PC-3 (cell line): ENCODE measurements at regions not wholly inside any gene's neighbourhood (a gene's known extent, or its start where the extent isn't known, plus 50 kb on each side); places are given as distances from the start of the nearest gene placed in this dataset.

ENCODE experiments used
- ATAC-seq: fragments of 200-7000 bp; cut with Tn5 transposase; 2 replicates; pipeline ENCODE4 v1.9.1; 2020; ENCODE audit warnings: mild to moderate bottlenecking, moderate library complexity
- BruUV-seq: library from RNA; stranded (reverse); fragments of 400-500 nt; replicated peaks from 2 replicates; lab custom pipeline; 2021; lab: Mats Ljungman, UMichigan
- CTCF ChIA-PET: fragments of 300-600 bp; sonication (Branson Sonifier 250); formaldehyde crosslinking; loops from one replicate; lab custom pipeline; 2022; ENCODE audit warnings: antibody characterized with exemption; lab: Charles Lee
- POLR2A ChIA-PET: fragments of 300-600 bp; sonication (Branson Sonifier 250); formaldehyde crosslinking; loops from one replicate; lab custom pipeline; 2022; ENCODE audit warnings: antibody characterized with exemption; ENCODE audit not compliant: unreplicated experiment; lab: Charles Lee
- DNase-seq: peaks from one replicate; pipeline ENCODE4 v3.0.0-alpha.2; 2015
- H2AFZ ChIP-seq: fragments of 300-600 bp; sonication (generic); 2 replicates; pipeline ENCODE4 v1.6.0; 2016; ENCODE audit warnings: antibody characterized with exemption, low read length
- H3F3A ChIP-seq: fragments of 300-600 bp; sonication (generic); one replicate; pipeline ENCODE4 v1.6.0; 2017; ENCODE audit warnings: antibody characterized with exemption, low read length, control low read depth, mild to moderate bottlenecking; ENCODE audit not compliant: unreplicated experiment
- H3K27ac ChIP-seq: fragments of 300-600 bp; sonication (generic); 2 replicates; pipeline ENCODE4 v1.5.1; 2016; ENCODE audit warnings: mild to moderate bottlenecking, low read length
- H3K27me3 ChIP-seq: fragments of 300-600 bp; sonication (generic); 2 replicates; pipeline ENCODE4 v1.6.1; 2016; ENCODE audit warnings: low read length, mixed read lengths
- H3K36me3 ChIP-seq: fragments of 300-600 bp; sonication (generic); 2 replicates; pipeline ENCODE4 v1.6.1; 2016; ENCODE audit warnings: low read depth, mixed run types, low read length, mixed read lengths
- H3K4me1 ChIP-seq: fragments of 300-600 bp; sonication (generic); 2 replicates; pipeline ENCODE4 v1.5.1; 2016; ENCODE audit warnings: low read length; ENCODE audit not compliant: insufficient read depth
- H3K4me2 ChIP-seq: fragments of 300-600 bp; sonication (generic); 2 replicates; pipeline ENCODE4 v1.6.0; 2016; ENCODE audit warnings: low read length
- H3K4me3 ChIP-seq: fragments of 300-600 bp; sonication (generic); 2 replicates; pipeline ENCODE4 v1.5.1; 2016; ENCODE audit warnings: mild to moderate bottlenecking, low read length, mixed read lengths
- H3K79me2 ChIP-seq: fragments of 300-600 bp; sonication (generic); 2 replicates; pipeline ENCODE4 v1.6.1; 2017; ENCODE audit warnings: low read length, mixed read lengths
- H3K9ac ChIP-seq: fragments of 300-600 bp; sonication (generic); 2 replicates; pipeline ENCODE4 v1.6.0; 2016; ENCODE audit warnings: mild to moderate bottlenecking, low read length
- H3K9me2 ChIP-seq: fragments of 300-600 bp; sonication (generic); replicated peaks from 2 replicates; pipeline ENCODE4 v1.6.1; 2016; ENCODE audit warnings: mixed run types, low read length, mixed read lengths
- H3K9me3 ChIP-seq: fragments of 300-600 bp; sonication (generic); 2 replicates; pipeline ENCODE4 v1.6.1; 2016; ENCODE audit warnings: low read length, mixed read lengths
- H4K20me1 ChIP-seq: fragments of 300-600 bp; sonication (generic); 2 replicates; pipeline ENCODE4 v1.6.1; 2016; ENCODE audit warnings: low read length, mixed read lengths
- EZH2 ChIP-seq: fragments of 300-600 bp; sonication (generic); IDR thresholded peaks from one replicate; pipeline ENCODE4 v1.6.1; 2017; ENCODE audit warnings: antibody characterized with exemption, mild to moderate bottlenecking, low read length; ENCODE audit not compliant: unreplicated experiment
- EZH2phosphoT487 ChIP-seq: fragments of 300-600 bp; sonication (generic); IDR thresholded peaks from 2 replicates; pipeline ENCODE4 v1.6.1; 2018; ENCODE audit warnings: mild to moderate bottlenecking, antibody characterized with exemption, low read length, borderline replicate concordance
- intact Hi-C: fragments of 100-400 bp; cut with micrococcal nuclease; formaldehyde crosslinking; loops from 2 replicates; pipeline ENCODE4 v1.9.0; 2023
- TF ChIP-seq, protein P1 (sequence below): fragments of 300-600 bp; sonication (generic); conservative IDR thresholded peaks from 2 replicates; pipeline ENCODE4 v1.5.1; 2017; ENCODE audit warnings: antibody characterized with exemption, low read depth, mild to moderate bottlenecking, low read length

DNA sequence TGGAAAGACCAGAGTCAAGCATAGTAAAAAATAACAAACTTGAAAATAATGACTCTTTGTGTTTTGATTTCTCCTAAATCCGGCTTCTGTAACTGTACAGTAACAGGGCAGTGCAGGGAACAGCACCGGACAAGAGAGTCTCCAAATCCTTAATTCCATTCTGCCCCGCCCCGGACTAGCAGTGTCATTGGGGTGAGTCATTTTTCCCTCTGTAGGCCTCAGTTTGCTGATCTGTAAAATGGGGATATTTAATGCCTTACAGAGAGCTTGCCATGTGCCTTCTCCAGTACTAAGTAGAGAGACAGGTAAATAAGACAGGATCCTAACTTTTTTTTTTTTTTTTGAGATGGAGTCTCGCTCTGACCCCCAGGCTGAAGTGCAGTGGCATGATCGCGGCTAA is 83.6 kb upstream of the TBC1D3K start:
- Histone ChIP-seq H3F3A (no peaks in the 10 kb centered on the region), H3K27ac (no peak overlapping the region), H3K9me2 (no peaks in the 10 kb centered on the region), H3K4me3 (no peak overlapping the region), H4K20me1 (no peaks in the 10 kb centered on the region), H3K9ac (no peak overlapping the region), H3K79me2 (no peaks in the 10 kb centered on the region), H3K4me2 (no peak overlapping the region), H3K9me3 (no peaks in the 10 kb centered on the region), H3K27me3 (no peaks in the 10 kb centered on the region), H3K36me3 (no peaks in the 10 kb centered on the region), H3K4me1 (no peaks in the 10 kb centered on the region), H2AFZ (no peak overlapping the region)
- TF ChIP-seq, protein P1, sequence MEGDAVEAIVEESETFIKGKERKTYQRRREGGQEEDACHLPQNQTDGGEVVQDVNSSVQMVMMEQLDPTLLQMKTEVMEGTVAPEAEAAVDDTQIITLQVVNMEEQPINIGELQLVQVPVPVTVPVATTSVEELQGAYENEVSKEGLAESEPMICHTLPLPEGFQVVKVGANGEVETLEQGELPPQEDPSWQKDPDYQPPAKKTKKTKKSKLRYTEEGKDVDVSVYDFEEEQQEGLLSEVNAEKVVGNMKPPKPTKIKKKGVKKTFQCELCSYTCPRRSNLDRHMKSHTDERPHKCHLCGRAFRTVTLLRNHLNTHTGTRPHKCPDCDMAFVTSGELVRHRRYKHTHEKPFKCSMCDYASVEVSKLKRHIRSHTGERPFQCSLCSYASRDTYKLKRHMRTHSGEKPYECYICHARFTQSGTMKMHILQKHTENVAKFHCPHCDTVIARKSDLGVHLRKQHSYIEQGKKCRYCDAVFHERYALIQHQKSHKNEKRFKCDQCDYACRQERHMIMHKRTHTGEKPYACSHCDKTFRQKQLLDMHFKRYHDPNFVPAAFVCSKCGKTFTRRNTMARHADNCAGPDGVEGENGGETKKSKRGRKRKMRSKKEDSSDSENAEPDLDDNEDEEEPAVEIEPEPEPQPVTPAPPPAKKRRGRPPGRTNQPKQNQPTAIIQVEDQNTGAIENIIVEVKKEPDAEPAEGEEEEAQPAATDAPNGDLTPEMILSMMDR, result no peak
- TF ChIP-seq EZH2phosphoT487 (no peak), EZH2 (no peak)
- no TSS peak for BruUV-seq
- DNase-seq (no peak), ATAC-seq (no peak)
- intact Hi-C loops, result no loop called here
- CTCF ChIA-PET, result no interaction called here
- POLR2A ChIA-PET, result no interaction called here

DNA sequence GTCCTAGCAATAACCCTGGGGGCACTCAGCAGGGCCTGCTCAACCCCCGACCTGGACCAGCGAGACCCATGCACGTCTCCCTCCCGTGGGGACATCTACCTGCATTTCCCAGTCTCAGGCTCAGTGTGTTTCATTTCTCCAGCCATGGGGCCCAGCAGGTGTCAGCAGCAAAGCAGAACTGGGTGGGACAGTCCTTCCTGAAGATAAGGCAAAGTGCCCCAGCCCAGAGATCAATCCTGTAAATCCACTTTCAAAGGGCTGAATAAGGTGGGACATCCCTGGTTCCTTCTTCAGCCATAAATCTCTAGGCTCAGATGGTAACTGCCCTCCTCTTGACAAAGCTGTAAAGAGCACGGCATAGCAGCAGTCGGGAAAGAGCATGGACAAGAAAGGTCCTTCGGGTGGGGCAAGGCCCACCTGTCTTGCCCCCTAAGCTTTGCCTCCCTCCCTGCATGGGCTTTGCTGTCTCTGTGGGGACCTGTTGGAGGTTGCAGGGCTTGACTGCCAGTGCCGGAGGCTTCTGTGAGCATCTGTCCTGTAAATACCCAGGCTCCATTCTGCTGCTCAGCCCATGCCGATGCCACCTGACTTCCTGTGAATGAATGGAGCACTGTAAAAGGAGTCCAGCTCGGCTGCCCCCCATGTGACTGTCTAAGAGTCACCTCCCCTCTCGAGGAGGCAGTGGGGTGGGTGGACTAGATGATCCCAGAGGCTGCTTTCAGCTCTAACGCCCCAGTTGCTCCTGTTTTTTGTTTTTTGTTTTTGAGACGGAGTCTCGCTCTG is 84.8 kb upstream of the TBC1D3K start:
- no peak for ATAC-seq
- H3K27ac ChIP-seq, result no peak overlapping the region
- no peaks in the 10 kb centered on the region for H3K79me2 ChIP-seq
- no peaks in the 10 kb centered on the region for H3K9me3 ChIP-seq
- no peaks in the 10 kb centered on the region for H4K20me1 ChIP-seq
- no peak overlapping the region for H2AFZ ChIP-seq
- ChIA-PET CTCF (no interaction called here), POLR2A (no interaction called here)
- no peaks in the 10 kb centered on the region for H3K9me2 ChIP-seq
- H3K4me2 ChIP-seq, result no peak overlapping the region
- DNase-seq, result no peak
- H3K27me3 ChIP-seq, result 0 out of 2 replicates have a peak, but pooled peaks cover 2% of the 10 kb centered on the region
- intact Hi-C loops, result no loop called here
- TF ChIP-seq EZH2 (no peak), EZH2phosphoT487 (no peak)
- TF ChIP-seq, protein P1, result no peak
- no peaks in the 10 kb centered on the region for H3F3A ChIP-seq
- H3K9ac ChIP-seq, result no peak overlapping the region
- H3K4me1 ChIP-seq, result no peaks in the 10 kb centered on the region
- H3K36me3 ChIP-seq, result no peaks in the 10 kb centered on the region
- no TSS peak for BruUV-seq
- H3K4me3 ChIP-seq, result no peak overlapping the region

DNA sequence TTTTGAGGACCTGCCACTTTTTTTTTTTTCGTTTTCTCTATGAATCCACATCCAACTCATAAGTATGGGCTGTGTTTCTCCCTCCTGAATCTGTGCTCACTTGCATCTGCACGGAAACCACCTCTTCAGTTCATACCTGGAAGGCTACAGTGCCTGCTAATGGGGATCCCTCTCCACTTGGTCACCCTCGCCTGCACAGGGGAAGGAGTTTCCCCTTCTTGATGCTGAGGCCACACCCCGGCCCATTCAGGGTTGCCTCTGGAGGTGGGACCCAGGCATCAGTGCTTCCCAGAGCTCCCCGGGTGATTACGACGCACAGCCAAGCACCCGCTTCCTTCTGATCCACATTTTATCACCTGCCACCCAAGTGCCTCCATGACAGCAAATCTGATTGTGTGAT is 85.9 kb upstream of the TBC1D3K start:
- no peaks in the 10 kb centered on the region for H3K9me3 ChIP-seq
- ChIA-PET POLR2A (no interaction called here), CTCF (no interaction called here)
- intact Hi-C loops, result no loop called here
- no peaks in the 10 kb centered on the region for H3F3A ChIP-seq
- H4K20me1 ChIP-seq, result no peaks in the 10 kb centered on the region
- H3K27ac ChIP-seq, result no peak overlapping the region
- H3K4me1 ChIP-seq, result no peaks in the 10 kb centered on the region
- 0 out of 2 replicates have a peak, but pooled peaks cover 3% of the 10 kb centered on the region for H3K27me3 ChIP-seq
- no peak overlapping the region for H3K4me2 ChIP-seq
- TF ChIP-seq EZH2, result no peak
- TF ChIP-seq, protein P1, result no peak
- TF ChIP-seq EZH2phosphoT487, result no peak
- H3K9ac ChIP-seq, result no peak overlapping the region
- H2AFZ ChIP-seq, result no peak overlapping the region
- H3K4me3 ChIP-seq, result no peak overlapping the region
- DNase-seq (no peak), ATAC-seq (no peak)
- H3K9me2 ChIP-seq, result no peaks in the 10 kb centered on the region
- H3K79me2 ChIP-seq, result no peaks in the 10 kb centered on the region
- no TSS peak for BruUV-seq
- H3K36me3 ChIP-seq, result no peaks in the 10 kb centered on the region
